Stimulated activated CD4-positive, alpha-beta T cell treated with anti-CD3 and anti-CD28 coated beads, Interleukin-1b, Interleukin-23, amount 100 ng/mL, for 4 hours (primary cell): ENCODE measurements at regions not wholly inside any gene's neighbourhood (a gene's known extent, or its start where the extent isn't known, plus 50 kb on each side); places are given as distances from the start of the nearest gene placed in this dataset.
"Not testable (repeated sequence)": the region's sequence is repeated elsewhere in the genome, so short reads cannot be mapped to it uniquely, and the experiment has no call there.

Experiments
- DNase-seq, 2 donors: peaks; one replicate each; pipeline ENCODE4 v3.0.0-alpha.2; 2020; ENCODE audit warnings: low read depth in 2 of 2

- no peak for DNase-seq
These were observed 50.8 kb upstream of the BEND6 start for GRCh38 chr6:56904068-56904467.

- no peak for DNase-seq
These were observed 52.1 kb upstream of the BEND6 start for GRCh38 chr6:56902641-56903464.

GRCh38 chr6:56900784-56901183 lies 54.1 kb upstream of the BEND6 start:
- DNase-seq: no peak

GRCh38 chr6:56899753-56900152 lies 55.2 kb upstream of the BEND6 start:
- no peak for DNase-seq

- no peak for DNase-seq
These were observed 55.6 kb upstream of the BEND6 start for GRCh38 chr6:56899311-56899710.

- DNase-seq: no peak
These were observed 56.9 kb upstream of the BEND6 start for GRCh38 chr6:56897789-56898529.

- DNase-seq: no peak
These were observed 63.2 kb upstream of the BEND6 start for GRCh38 chr6:56891754-56892153.

- DNase-seq: no peak
These were observed 64.1 kb upstream of the BEND6 start for GRCh38 chr6:56890683-56891429.

GRCh38 chr6:56890066-56890465 lies 64.8 kb upstream of the BEND6 start:
- DNase-seq: no peak

- no peak for DNase-seq
These were observed 65.4 kb upstream of the BEND6 start for GRCh38 chr6:56889492-56889891.

GRCh38 chr6:56888687-56889086 lies 66.2 kb upstream of the BEND6 start:
- DNase-seq: no peak

GRCh38 chr6:56887086-56887485 lies 67.8 kb upstream of the BEND6 start:
- no peak for DNase-seq

GRCh38 chr6:56877922-56878321 lies 77.0 kb upstream of the BEND6 start:
- DNase-seq: no peak

- DNase-seq: no peak
These were observed 78.9 kb upstream of the BEND6 start for GRCh38 chr6:56875961-56876360.

GRCh38 chr6:56875523-56875922 lies 79.4 kb upstream of the BEND6 start:
- no peak for DNase-seq

- no peak for DNase-seq
These were observed 80.6 kb upstream of the BEND6 start for GRCh38 chr6:56874328-56874727.

GRCh38 chr6:56870053-56870452 lies 84.9 kb upstream of the BEND6 start:
- not testable (repeated sequence) for DNase-seq

- no peak for DNase-seq
These were observed 85.6 kb upstream of the BEND6 start for GRCh38 chr6:56869346-56869745.

GRCh38 chr6:56868687-56869086 lies 86.2 kb upstream of the BEND6 start:
- DNase-seq: no peak

- DNase-seq: no peak
These were observed 87.9 kb upstream of the BEND6 start for GRCh38 chr6:56866917-56867522.

- DNase-seq: no peak
These were observed 89.6 kb upstream of the BEND6 start for GRCh38 chr6:56865081-56865875.
